ENCODE measurements at regions not wholly inside any gene's neighbourhood (a gene's known extent, or its start where the extent isn't known, plus 50 kb on each side); places are given as distances from the start of the nearest gene placed in this dataset.

DNA sequence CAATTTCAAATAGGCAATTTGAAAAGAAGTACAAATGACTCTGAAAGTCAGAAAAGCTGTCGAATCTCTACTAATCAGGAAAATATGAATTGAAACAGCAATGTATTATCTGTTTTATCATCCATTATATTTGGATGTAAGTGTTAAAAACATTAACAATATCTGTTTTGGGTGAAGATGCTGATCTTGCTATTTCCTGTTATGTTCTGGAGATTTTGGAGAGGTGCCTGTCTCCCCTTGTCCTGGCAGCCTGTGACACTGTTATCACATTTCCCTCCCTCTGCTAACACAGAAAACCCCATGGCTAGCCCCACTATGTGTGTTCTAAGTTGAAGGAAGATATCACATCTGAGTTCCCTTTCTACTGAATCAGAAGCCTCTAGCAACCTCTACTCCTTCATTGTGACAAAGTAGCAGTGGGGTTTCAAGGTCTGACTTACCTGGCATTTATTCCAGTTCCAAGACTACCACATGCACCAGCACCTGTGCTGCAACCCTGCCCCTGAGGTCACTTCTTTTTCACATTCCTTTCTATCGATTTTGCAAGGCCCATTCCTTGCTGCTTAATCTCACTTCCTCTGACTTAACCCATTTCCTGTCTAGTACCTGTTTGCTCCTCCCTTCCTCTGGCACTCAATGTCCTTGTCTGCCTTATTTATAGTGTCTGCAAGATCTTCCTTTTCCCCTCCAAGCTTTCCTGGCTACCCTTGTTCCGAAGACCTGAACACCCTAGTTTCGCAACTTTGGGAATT, 95.5 kb upstream of the COL8A1 start:
- no peak for DNase-seq (ENCODE audit: low spot score)

DNA sequence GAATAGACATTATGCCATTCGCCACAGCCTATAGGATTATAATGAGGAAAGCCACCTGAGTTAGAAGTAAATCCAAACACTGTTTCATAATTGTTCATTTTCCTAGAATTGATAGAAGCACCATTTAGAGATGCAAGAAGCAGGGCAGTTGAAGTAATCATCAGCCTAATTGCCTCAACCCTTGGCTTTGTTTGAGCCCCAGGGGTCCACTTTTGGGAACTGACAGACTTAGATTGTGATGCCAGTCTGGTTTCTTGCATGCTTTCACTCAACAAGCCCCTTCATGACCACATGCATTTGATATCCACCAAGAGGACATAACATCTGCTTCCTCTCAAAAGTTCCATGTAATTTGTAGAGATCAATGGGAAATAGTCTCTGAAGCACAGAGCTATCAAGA, 97.2 kb upstream of the COL8A1 start:
- DNase-seq (ENCODE audit: low spot score), result no peak

DNA sequence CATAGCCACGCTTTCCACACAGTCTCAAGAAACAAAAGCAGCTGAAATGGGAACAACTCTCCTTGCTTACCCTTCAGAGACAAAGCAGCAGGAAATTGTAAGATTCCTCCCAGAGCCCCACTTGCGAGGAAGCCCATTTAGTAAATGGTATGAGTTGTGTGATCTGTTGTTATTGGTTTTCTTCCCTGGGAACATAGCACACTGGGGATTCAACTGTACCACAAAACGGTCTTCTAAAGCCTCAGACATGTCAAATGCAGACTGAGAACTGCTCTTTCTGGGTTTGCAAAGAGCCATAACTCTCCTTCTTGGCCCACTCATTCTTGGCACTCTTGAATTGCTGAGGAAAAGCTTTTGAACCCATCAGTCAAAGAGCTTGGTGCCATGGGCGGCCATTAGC, 101.0 kb upstream of the COL8A1 start:
- no peak for DNase-seq (ENCODE audit: low spot score)

DNA sequence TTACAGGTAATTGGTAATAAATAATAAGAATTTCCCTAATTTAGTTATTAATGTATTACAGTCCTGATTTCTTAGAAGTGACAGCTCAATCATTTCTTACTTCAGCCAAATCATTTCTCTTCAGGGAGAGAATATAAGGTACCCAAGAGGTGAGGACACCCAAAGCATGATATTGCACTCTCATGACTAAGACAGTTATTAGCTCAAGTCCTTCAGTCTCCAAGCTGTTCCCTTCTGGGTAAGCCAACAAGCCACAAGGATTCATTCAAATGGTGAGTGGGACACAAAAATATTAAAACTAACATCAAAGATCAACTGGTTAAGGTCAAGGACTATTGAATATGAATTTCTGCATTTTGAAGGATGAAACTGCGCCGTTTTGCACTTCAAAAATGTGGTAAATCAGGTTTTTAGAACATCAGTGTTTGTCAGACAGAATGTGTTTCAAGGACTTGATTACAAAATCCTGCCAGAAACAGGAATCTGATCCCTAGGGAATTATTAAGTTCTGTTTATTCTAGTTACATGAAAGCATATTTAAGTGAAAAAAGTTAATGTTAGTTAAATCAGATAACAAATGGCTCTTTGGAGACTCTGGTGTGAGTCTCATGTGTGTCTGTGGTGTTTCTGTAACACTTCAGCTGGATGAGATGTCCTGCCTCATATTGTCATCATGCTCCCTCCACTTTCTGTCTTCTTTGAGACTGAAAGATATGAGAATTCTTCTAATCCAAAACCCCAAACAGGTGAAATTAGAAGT, 101.7 kb upstream of the COL8A1 start:
- DNase-seq (ENCODE audit: low spot score), result no peak

GRCh38 chr3:99534951-99535704, 103.3 kb upstream of the COL8A1 start:
- no peak for DNase-seq (ENCODE audit: low spot score)

DNA sequence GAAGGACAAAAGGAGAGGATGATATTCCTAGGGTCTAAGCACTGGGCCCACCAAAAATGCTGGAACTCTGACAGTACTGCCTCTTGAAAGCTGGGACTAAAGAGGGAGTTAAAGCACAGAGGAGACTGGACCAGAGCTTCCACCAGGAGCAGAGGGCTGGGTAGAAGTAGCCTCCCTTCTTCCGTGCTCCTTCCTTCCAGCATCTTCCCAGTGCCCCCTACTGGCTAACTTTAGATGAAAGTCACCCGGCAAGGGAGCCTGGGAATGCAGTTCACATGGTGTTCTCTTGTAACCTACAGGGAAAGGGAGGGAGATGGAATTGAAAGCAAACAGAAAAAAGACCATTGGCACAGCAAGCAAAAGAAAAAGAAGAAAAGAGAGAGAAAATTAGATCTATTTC, 106.1 kb upstream of the COL8A1 start:
- DNase-seq (ENCODE audit: low spot score), result peak; percentile 48

DNA sequence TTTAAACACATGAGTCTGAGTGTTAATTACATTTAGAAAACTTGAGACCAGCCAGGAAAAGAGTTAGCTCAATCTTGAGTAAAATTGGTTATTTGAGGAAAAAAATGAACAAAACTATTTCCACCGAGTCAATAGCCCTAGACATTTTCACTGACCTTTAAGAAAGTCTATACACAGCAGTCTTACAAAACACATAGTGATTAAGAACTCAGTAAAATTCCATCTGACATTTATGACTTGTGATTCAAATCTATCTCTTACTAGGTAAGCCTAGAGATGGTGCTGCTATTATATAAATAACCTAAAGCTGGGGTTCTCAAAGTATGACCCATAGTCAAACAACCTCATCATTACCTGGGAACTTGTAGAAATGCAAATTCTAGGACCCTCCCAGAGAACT, 109.1 kb upstream of the COL8A1 start:
- DNase-seq (ENCODE audit: low spot score), result no peak

DNA sequence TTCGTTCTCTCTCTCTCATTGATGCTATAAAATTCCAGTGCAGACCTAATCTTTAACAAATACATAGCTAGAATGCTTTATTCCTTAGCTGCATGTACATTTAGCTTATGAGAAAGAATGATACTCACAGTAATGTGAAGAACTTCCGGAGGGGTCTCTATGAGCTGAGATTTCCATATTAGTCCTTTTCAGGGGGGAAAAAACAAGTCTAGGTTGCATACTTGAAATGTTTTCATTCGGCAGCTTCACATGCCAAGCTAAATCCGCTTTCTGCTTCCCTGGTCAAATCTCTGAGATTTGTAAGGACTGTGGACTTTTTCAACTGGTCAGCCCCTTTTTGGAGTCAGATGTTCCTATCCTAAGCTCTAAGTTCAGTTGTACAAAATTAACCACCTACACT, 111.5 kb upstream of the COL8A1 start:
- DNase-seq (ENCODE audit: low spot score), result no peak

GRCh38 chr3:99524559-99524958, 113.8 kb upstream of the COL8A1 start:
- no peak for DNase-seq (ENCODE audit: low spot score)

- no peak for DNase-seq (ENCODE audit: low spot score)
These were observed 114.8 kb upstream of the COL8A1 start for GRCh38 chr3:99523431-99524127.

DNA sequence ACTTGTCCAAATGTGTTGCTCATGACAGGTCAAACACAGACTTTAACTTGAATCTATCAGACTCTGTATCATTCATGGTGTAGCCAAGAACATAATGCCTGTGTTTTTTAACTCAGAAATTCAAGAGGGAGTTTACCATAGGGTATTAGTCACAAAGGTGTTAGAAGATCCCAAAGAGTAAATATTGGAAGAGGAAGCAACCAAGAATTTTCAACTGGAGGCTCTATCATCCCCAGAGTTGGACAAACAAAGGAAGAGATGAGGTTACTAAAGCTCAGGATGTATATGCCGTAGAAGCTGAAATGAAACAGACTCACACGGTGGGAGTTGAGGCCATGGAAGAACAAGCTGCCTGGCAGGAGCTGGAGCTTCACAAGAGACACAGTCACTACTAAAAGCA, 116.2 kb upstream of the COL8A1 start:
- no peak for DNase-seq (ENCODE audit: low spot score)

DNA sequence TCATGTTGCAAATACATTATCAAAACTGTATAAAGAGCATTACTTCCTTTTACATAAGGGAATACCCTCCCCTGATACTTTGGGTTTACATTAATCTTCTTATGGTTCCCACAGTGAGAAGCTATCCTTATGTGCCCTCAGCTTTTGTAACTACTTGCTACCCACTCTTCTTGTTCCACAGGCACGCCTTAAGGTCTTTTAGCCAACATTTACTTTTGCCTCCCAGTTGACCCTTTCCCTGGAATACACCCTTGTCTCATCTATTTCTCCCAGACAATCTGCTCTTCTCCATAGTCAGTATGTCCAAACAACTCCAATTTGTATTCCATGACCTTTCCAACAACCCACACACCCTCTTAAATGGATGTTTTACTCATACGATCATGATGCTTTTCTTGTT, 116.8 kb upstream of the COL8A1 start:
- DNase-seq (ENCODE audit: low spot score), result no peak

GRCh38 chr3:99520513-99520912, 117.9 kb upstream of the COL8A1 start:
- DNase-seq (ENCODE audit: low spot score), result no peak

DNA sequence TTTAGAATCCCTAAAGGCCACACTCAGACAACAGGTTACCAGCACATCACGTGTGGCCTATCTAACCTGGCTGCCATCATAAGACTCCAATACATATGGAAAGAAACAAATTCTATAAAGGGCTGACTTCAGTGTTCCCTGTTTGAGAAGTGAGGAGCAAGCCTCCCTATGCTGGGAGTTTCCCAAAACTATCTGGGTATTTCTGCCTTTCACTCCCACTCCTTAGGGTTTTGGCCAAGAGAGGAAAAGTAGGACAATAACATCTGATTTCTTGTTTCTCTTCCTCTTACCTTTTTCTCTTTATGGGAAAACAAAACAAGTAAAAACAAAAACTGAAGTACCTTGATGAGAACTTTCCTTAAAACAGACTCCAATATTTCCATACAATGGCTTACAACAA, 121.5 kb upstream of the COL8A1 start:
- DNase-seq (ENCODE audit: low spot score), result no peak

- DNase-seq (ENCODE audit: low spot score), result no peak
These were observed 122.5 kb upstream of the COL8A1 start for GRCh38 chr3:99515891-99516290.

DNA sequence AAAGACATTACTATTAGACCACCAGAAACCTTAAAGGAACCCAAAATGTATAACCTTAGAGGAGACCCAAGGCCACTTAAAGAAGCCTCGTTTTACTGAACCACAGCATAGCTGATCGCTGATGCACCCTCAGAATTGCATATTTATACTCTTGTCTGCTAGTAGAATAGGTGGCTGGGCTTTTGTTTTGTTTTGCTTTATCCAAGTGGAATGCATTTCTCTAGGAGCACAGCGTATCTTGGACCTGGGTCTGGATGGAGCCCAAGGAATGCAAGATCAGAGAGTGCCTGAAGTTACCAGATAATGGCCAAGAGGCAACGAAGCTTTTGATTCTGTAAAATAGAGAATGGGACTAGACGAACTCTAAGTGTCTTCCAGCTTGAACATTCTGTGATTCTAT, 129.2 kb upstream of the COL8A1 start:
- no peak for DNase-seq (ENCODE audit: low spot score)

DNA sequence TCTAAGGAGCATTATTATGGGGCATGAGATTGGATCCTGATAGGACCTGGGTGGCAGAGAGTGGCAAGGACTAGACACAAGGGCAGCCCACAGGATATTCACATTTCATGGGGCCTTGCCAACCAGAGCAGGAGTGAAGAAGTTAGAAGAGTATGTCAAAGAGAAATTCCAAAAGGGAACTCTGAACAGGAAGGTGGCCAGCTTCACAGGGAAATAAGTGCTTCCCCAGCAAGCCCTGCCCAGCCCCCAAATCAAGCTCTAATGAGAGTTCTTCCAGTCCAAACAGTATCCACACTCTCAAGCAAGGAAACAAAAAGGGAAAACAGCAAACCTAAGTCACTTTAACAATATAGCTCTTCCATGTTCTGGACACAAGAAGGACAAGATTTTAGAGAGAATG, 130.2 kb upstream of the COL8A1 start:
- DNase-seq (ENCODE audit: low spot score), result no peak

DNA sequence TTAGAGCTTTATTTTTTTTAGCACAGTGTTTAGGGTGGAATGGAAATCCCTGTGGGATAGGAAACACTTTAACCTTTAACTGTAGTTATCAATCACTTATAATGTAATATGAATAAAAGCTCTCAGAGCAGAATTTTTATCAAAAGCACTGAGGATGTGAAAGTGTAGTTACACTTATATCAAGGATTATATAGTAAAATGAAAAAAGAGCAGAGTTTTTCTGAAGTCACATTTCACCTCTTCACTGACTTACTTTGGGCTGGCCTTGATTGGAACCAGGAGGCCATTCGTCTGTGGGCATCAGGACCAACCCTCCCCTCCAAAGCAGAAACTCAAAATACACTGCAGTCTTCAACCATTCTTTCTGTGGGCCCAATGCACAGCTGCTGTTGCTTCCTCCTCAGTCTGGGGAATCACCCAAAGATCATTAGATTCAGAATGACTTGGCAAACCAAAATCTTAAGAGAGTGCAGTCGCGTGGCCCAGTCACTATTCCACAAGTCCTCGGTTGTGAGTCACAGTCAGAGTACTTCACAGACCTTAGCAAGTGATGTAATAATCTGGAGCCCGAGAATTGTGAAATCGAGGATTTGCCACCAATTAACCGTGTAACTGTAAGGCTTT, 132.6 kb upstream of the COL8A1 start:
- no peak for DNase-seq (ENCODE audit: low spot score)

DNA sequence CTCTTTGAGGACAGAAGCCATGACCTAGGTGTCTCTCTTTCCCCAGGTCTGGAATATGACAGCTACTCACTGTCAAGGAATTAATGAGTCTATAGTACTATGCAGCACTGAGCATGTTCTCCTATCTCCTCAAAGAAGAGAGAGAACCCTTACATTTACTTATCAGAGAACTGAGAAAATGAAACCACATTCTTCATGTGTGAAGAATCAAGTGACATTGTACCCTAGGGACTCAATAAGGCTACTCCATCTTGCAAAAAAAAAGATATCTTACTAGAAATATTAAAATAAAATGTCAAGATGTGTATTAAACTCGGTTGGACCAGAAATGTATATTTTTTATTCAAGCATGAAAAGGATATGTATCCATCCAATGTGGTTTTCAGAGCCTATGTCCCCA, 133.2 kb upstream of the COL8A1 start:
- DNase-seq (ENCODE audit: low spot score), result no peak

- peak; percentile 13 for DNase-seq (ENCODE audit: low spot score)
These were observed 134.1 kb upstream of the COL8A1 start for GRCh38 chr3:99504258-99504657.

GRCh38 chr3:99503350-99503749, 135.0 kb upstream of the COL8A1 start:
- no peak for DNase-seq (ENCODE audit: low spot score)

- no peak for DNase-seq (ENCODE audit: low spot score)
These were observed 135.5 kb upstream of the COL8A1 start for GRCh38 chr3:99502871-99503270.
